ENCODE measurements at regions not wholly inside any gene's neighbourhood (a gene's known extent, or its start where the extent isn't known, plus 50 kb on each side); places are given as distances from the start of the nearest gene placed in this dataset.

GRCh38 chr10:22851865-22852239 is 76.0 kb upstream of the ARMC3 start:
- no peak for TF ChIP-seq EED (IDR thresholded peaks at IDR 0.05; ENCODE audit: low read depth)
- no peak for TF ChIP-seq CTCF (IDR thresholded peaks at IDR 0.05 in 2 of 3, conservative IDR thresholded peaks at IDR 0.05 in 1 of 3; ENCODE audit: control insufficient read depth in 2 of 3, extremely low read depth in 1 of 3, insufficient read depth in 1 of 3, low read depth in 3 of 3, low read length in 3 of 3)
- TF ChIP-seq HDGF (IDR thresholded peaks at IDR 0.05) = no peak
- no peak for TF ChIP-seq ASH2L (IDR thresholded peaks at IDR 0.05; ENCODE audit: borderline replicate concordance, low read depth)
- no peak for TF ChIP-seq EZH2 (IDR thresholded peaks at IDR 0.05; ENCODE audit: borderline replicate concordance, control insufficient read depth, low read depth, low read length)
- no peak for TF ChIP-seq MXI1 (IDR thresholded peaks at IDR 0.05; ENCODE audit: low read depth, low read length)
- TF ChIP-seq EP300 (IDR thresholded peaks at IDR 0.05; ENCODE audit: borderline replicate concordance in 1 of 2, control insufficient read depth in 1 of 2, low read depth in 2 of 2, low read length in 2 of 2) = no peak
- no peak for TF ChIP-seq JUNB (IDR thresholded peaks at IDR 0.05)
- TF ChIP-seq STAT3 (IDR thresholded peaks at IDR 0.05; ENCODE audit: low read depth, low read length) = no peak
- no peak for TF ChIP-seq E2F4 (IDR thresholded peaks at IDR 0.05; ENCODE audit: low read depth, low read length)
